ENCODE measurements at regions not wholly inside any gene's neighbourhood (a gene's known extent, or its start where the extent isn't known, plus 50 kb on each side); places are given as distances from the start of the nearest gene placed in this dataset.
"Not testable (repeated sequence)": the region's sequence is repeated elsewhere in the genome, so short reads cannot be mapped to it uniquely, and the experiment has no call there.

DNA sequence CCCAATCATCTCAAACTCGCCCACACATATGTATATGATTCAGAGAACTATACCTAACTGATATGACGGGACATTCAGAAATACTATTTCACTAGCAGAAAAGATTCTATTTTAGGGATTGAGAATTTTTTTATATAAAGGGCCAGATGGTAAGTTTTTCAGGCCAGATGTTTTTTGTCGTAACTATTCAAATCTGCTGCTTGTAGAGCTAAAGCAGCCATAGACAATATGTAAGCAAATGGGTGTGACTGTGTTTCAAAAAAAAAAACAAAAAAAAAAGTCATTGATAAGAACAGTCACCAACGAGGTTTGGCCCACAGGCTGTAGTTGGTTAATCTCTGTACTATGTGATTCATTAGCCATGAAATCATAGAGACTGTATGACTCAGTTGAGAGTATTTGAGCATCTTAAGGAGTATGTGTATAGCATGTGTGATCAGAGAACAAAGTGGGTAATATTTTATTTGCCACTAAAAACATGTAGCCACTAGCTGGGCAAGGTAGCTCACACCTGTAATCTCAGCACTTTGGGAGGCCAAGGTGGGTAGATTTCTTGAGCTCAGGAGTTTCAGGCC is 2724.7 kb downstream of the PCDH9 start:
- DNase-seq = no peak
- no peaks in the 10 kb centered on the region for H3K9me3 ChIP-seq (ENCODE audit: control insufficient read depth, low read depth, low read length)
- H3K27me3 ChIP-seq (ENCODE audit: control insufficient read depth, insufficient read depth, low read length) = no peaks in the 10 kb centered on the region
- no peaks in the 10 kb centered on the region for H3K36me3 ChIP-seq (ENCODE audit: control insufficient read depth, insufficient read depth, low read length)
- no peaks in the 10 kb centered on the region for H3K4me1 ChIP-seq (ENCODE audit: control insufficient read depth, insufficient read depth, low read length)
- H3K4me3 ChIP-seq (ENCODE audit: low read length) = no peak overlapping the region
- 86% methylated on average over 3 of the region's 4 CpGs for WGBS (ENCODE audit: insufficient coverage, low lambda C conversion rate)
- no peak overlapping the region for H3K27ac ChIP-seq (ENCODE audit: low read length)

DNA sequence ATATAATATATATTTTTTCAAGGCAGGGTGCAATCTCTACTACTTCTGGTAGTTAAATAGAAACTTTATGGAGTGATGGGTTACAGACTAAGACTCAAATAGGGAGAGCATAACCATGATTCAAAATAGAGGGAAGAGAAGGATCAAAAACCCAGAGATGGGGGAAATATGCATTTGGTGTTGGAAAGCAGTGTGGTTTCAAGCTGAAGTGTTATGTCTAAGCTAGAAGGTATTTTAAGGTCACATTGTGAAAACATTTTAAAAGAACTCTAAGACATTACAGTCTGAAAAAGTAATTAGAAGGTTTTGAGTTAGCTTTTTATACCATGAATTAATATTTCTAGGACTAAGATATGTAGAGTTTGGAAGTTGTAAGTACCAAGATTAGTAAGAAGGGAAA is 2741.4 kb downstream of the PCDH9 start:
- DNase-seq = no peak
- H3K4me3 ChIP-seq (ENCODE audit: low read length) = no peak overlapping the region
- no peak overlapping the region for H3K27ac ChIP-seq (ENCODE audit: low read length)
- no peaks in the 10 kb centered on the region for H3K27me3 ChIP-seq (ENCODE audit: control insufficient read depth, insufficient read depth, low read length)
- no peaks in the 10 kb centered on the region for H3K9me3 ChIP-seq (ENCODE audit: control insufficient read depth, low read depth, low read length)
- H3K4me1 ChIP-seq (ENCODE audit: control insufficient read depth, insufficient read depth, low read length) = no peaks in the 10 kb centered on the region
- no peaks in the 10 kb centered on the region for H3K36me3 ChIP-seq (ENCODE audit: control insufficient read depth, insufficient read depth, low read length)

DNA sequence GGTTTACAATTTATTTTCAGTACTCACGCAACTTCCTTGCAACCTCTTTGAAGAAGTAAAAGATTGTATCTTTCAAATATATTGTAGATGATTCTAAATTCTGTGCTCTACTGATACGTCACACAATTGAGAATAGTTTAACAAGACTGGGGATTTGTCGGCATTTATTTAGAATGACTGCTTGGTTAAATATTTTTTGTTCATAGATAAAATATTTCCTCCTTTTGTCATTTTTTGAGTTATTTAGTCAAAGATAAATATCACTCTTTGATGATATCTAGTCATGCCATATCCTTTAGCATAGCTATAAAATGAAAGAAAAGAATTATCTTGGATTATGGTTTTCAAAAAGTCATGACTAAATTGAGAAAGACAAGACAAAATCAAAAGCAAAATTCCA is 2747.8 kb downstream of the PCDH9 start:
- Histone ChIP-seq H3K4me3 (ENCODE audit: low read length) (no peak overlapping the region), H3K27me3 (ENCODE audit: control insufficient read depth, insufficient read depth, low read length) (no peaks in the 10 kb centered on the region), H3K9me3 (ENCODE audit: control insufficient read depth, low read depth, low read length) (no peaks in the 10 kb centered on the region), H3K27ac (ENCODE audit: low read length) (no peak overlapping the region), H3K4me1 (ENCODE audit: control insufficient read depth, insufficient read depth, low read length) (no peaks in the 10 kb centered on the region), H3K36me3 (ENCODE audit: control insufficient read depth, insufficient read depth, low read length) (no peaks in the 10 kb centered on the region)
- 95% methylated on average over 3 of the region's 3 CpGs for WGBS (ENCODE audit: insufficient coverage, low lambda C conversion rate)
- DNase-seq = no peak

DNA sequence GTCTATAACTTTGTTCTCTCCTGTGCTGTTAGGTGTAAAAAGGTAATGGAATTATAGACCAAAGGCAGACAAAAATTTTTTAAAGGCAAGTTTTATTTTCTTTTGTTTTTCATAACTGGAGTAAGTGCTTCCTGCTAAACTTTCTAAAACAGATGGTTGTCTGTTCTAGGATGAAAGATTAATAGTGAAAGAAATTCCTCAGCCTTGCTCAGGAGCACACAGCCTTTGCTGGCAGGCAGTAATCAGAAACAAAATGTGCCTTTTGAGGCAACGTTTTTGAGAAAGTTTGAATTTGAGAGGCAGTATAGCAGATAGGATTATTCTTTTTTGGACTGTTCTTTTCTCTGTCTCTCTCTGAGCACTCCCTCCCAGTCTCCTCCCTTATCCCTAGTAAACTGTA is 2749.5 kb downstream of the PCDH9 start:
- H3K27ac ChIP-seq (ENCODE audit: low read length) = no peak overlapping the region
- no peaks in the 10 kb centered on the region for H3K9me3 ChIP-seq (ENCODE audit: control insufficient read depth, low read depth, low read length)
- WGBS (ENCODE audit: insufficient coverage, low lambda C conversion rate) = 25% methylated on average over 1 of the region's 1 CpG
- H3K4me1 ChIP-seq (ENCODE audit: control insufficient read depth, insufficient read depth, low read length) = no peaks in the 10 kb centered on the region
- no peak for DNase-seq
- H3K27me3 ChIP-seq (ENCODE audit: control insufficient read depth, insufficient read depth, low read length) = no peaks in the 10 kb centered on the region
- H3K4me3 ChIP-seq (ENCODE audit: low read length) = no peak overlapping the region
- H3K36me3 ChIP-seq (ENCODE audit: control insufficient read depth, insufficient read depth, low read length) = no peaks in the 10 kb centered on the region

DNA sequence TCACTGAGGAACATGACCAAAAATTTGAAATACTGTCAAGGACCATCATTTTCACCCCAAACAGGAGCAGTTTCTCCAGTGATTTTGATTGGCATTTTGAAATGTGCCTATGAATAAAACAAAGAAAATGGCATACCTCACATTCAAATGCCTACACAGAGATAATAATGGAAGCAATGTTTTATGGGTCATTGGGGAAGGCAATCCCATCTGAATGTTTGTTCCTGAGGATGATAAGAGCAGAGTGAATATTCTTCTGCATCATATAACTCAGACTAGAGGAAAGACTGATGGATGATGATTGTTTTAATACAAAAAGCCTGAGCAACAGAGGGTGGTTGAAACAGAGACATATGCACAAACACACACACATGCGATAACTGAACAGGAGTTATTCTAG is 2749.9 kb downstream of the PCDH9 start:
- no peaks in the 10 kb centered on the region for H3K36me3 ChIP-seq (ENCODE audit: control insufficient read depth, insufficient read depth, low read length)
- 100% methylated on average over 1 of the region's 1 CpG for WGBS (ENCODE audit: insufficient coverage, low lambda C conversion rate)

DNA sequence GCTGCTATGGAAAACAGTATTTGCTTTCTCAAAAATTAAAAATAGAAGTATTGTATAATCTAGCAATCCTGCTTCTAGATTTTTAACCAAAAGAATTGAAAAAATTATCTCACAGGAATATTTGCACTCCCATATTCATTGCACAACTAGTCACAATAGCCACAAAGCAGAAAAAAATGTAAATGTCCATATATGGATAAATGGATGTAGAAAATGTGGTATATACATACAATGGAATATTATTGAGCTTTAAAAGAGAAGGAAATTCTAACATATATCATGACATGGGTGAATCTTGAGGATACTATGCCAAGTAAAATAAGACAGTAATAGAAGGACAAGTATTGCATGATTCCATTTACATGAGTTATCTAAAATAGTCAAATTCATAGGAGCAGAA is 2753.0 kb downstream of the PCDH9 start:
- Histone ChIP-seq H3K9me3 (ENCODE audit: control insufficient read depth, low read depth, low read length) (peaks cover 2% of the 10 kb centered on the region), H3K27me3 (ENCODE audit: control insufficient read depth, insufficient read depth, low read length) (no peaks in the 10 kb centered on the region), H3K4me3 (ENCODE audit: low read length) (no peak overlapping the region), H3K36me3 (ENCODE audit: control insufficient read depth, insufficient read depth, low read length) (no peaks in the 10 kb centered on the region), H3K4me1 (ENCODE audit: control insufficient read depth, insufficient read depth, low read length) (no peaks in the 10 kb centered on the region), H3K27ac (ENCODE audit: low read length) (no peak overlapping the region)
- DNase-seq = no peak

More for the DNA sequence above, 2749.9 kb downstream of the PCDH9 start:
- Histone ChIP-seq H3K27ac (ENCODE audit: low read length) (no peak overlapping the region), H3K4me1 (ENCODE audit: control insufficient read depth, insufficient read depth, low read length) (no peaks in the 10 kb centered on the region), H3K27me3 (ENCODE audit: control insufficient read depth, insufficient read depth, low read length) (no peaks in the 10 kb centered on the region), H3K9me3 (ENCODE audit: control insufficient read depth, low read depth, low read length) (peaks cover 2% of the 10 kb centered on the region), H3K4me3 (ENCODE audit: low read length) (no peak overlapping the region)
- DNase-seq = no peak

DNA sequence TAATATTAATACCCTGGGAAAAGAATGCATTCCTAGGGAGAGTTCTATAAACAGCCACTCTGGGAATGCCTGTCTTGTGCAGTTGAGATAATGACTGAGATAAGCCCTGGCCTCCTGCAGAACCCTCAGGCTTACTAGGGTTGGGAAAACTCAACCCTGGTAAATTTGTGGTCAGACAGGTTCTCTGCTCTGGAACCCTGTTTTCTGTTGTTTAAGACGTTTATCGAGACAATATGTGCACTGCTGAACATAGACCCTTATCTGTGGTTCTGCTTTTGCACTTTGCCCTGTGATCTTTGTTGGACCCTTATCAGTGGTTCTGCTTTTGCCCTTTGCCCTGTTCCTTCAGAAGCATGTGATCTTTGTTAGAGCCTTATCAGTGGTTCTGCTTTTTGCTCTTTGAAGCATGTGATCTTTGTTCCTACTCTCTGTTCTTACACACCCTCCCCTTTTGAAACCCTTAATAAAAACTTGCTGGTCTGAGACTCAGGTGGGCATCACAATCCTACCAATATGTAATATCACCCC is 2754.0 kb downstream of the PCDH9 start:
- H3K4me3 ChIP-seq (ENCODE audit: low read length); H3K27me3 ChIP-seq (ENCODE audit: control insufficient read depth, insufficient read depth, low read length); H3K9me3 ChIP-seq (ENCODE audit: control insufficient read depth, low read depth, low read length); H3K36me3 ChIP-seq (ENCODE audit: control insufficient read depth, insufficient read depth, low read length); DNase-seq; H3K27ac ChIP-seq (ENCODE audit: low read length); H3K4me1 ChIP-seq (ENCODE audit: control insufficient read depth, insufficient read depth, low read length): not testable (repeated sequence)
- WGBS (ENCODE audit: insufficient coverage, low lambda C conversion rate) = no CpG with 5 or more reads among the region's 2 CpGs

DNA sequence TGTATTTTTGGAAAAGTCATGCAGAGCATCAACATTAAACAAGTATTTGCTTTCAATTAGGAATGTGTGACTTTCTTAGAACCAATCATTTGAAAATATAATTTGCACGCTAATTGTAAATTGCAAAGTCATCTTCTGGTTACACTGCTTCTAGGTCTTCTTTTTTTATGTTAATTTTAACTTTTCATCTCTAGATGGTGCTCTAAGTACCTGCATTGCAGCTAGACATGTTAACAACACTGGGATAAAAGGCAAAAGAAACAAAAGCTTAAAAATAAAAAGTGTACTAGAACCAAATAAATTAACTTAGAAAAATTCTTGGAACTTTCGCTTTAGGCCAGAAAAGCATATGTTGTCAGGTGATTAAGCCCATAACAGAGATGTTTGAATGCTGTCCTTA is 2758.2 kb downstream of the PCDH9 start:
- H3K36me3 ChIP-seq (ENCODE audit: control insufficient read depth, insufficient read depth, low read length) = no peaks in the 10 kb centered on the region
- H3K4me1 ChIP-seq (ENCODE audit: control insufficient read depth, insufficient read depth, low read length) = no peaks in the 10 kb centered on the region
- 61% methylated on average over 2 of the region's 2 CpGs for WGBS (ENCODE audit: insufficient coverage, low lambda C conversion rate)
- no peak overlapping the region for H3K4me3 ChIP-seq (ENCODE audit: low read length)
- no peak overlapping the region for H3K27ac ChIP-seq (ENCODE audit: low read length)
- DNase-seq = no peak
- H3K9me3 ChIP-seq (ENCODE audit: control insufficient read depth, low read depth, low read length) = peaks cover 2% of the 10 kb centered on the region
- no peaks in the 10 kb centered on the region for H3K27me3 ChIP-seq (ENCODE audit: control insufficient read depth, insufficient read depth, low read length)

DNA sequence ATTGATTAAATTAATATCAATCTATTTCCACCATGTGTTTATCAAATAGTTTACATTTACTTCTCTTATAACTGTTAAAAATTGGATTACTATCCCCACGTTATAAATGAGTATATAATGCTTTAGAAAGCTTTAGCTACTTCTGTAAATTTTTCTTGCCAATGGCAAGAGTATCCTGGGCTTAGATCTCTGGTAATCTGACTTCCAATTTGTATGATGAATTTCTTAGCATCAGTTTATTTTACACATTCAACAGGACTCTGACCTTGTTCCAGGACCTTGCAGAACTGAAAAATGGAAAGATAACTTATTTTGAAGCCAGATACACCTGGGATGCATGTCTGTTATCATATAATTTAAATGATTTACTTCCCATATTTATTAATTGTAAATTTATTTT is 2759.4 kb downstream of the PCDH9 start:
- 44% methylated on average over 1 of the region's 1 CpG for WGBS (ENCODE audit: insufficient coverage, low lambda C conversion rate)
- H3K27ac ChIP-seq (ENCODE audit: low read length) = no peak overlapping the region
- DNase-seq = no peak
- no peaks in the 10 kb centered on the region for H3K36me3 ChIP-seq (ENCODE audit: control insufficient read depth, insufficient read depth, low read length)
- no peaks in the 10 kb centered on the region for H3K4me1 ChIP-seq (ENCODE audit: control insufficient read depth, insufficient read depth, low read length)
- H3K9me3 ChIP-seq (ENCODE audit: control insufficient read depth, low read depth, low read length) = peaks cover 2% of the 10 kb centered on the region
- no peaks in the 10 kb centered on the region for H3K27me3 ChIP-seq (ENCODE audit: control insufficient read depth, insufficient read depth, low read length)
- no peak overlapping the region for H3K4me3 ChIP-seq (ENCODE audit: low read length)

DNA sequence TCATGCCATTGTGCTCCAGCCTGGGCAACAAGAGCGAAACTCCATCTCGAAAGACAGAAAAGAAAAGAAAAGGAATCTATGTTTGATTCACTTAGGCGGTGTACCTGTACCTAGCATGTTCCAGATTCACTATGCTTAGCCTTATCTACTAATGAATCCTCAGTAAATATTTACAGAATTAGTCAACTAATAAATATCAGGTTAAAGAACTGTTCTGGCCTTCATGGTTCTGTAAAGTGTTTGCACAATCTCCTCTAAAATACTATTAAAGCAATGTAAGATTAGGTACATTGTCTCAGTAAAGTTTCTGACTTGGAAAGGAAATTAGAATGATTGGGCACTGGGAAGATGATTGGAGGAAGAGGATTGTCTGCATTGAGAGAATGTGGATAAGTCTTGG is 2770.4 kb downstream of the PCDH9 start:
- DNase-seq = no peak
- Histone ChIP-seq H3K4me1 (ENCODE audit: control insufficient read depth, insufficient read depth, low read length) (no peaks in the 10 kb centered on the region), H3K9me3 (ENCODE audit: control insufficient read depth, low read depth, low read length) (no peaks in the 10 kb centered on the region), H3K27me3 (ENCODE audit: control insufficient read depth, insufficient read depth, low read length) (no peaks in the 10 kb centered on the region), H3K4me3 (ENCODE audit: low read length) (no peak overlapping the region), H3K27ac (ENCODE audit: low read length) (no peak overlapping the region), H3K36me3 (ENCODE audit: control insufficient read depth, insufficient read depth, low read length) (no peaks in the 10 kb centered on the region)
- no CpG with 5 or more reads among the region's 3 CpGs for WGBS (ENCODE audit: insufficient coverage, low lambda C conversion rate)

DNA sequence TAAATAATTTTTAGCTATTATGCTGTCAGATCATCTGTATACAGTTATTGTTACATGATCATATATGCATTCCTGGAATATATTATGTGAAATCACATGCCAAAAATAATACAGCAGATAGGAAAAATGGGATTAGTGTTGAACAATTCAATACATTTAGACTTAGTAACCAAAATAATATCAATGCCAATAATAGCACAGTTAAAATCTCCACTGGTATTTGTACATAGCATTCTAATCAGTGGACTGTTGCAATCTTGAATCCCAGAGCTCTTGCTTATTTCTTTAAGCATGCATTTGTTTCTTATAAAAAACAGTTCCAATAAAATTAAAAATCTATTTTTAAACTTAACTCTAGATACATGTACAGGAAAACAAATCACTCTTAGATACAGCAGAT is 2772.2 kb downstream of the PCDH9 start:
- no peaks in the 10 kb centered on the region for H3K9me3 ChIP-seq (ENCODE audit: control insufficient read depth, low read depth, low read length)
- no peaks in the 10 kb centered on the region for H3K27me3 ChIP-seq (ENCODE audit: control insufficient read depth, insufficient read depth, low read length)
- DNase-seq = no peak
- no peaks in the 10 kb centered on the region for H3K4me1 ChIP-seq (ENCODE audit: control insufficient read depth, insufficient read depth, low read length)
- H3K4me3 ChIP-seq (ENCODE audit: low read length) = no peak overlapping the region
- no peak overlapping the region for H3K27ac ChIP-seq (ENCODE audit: low read length)
- no peaks in the 10 kb centered on the region for H3K36me3 ChIP-seq (ENCODE audit: control insufficient read depth, insufficient read depth, low read length)
